Epithelial cell of proximal tubule (primary cell): ENCODE measurements at regions not wholly inside any gene's neighbourhood (a gene's known extent, or its start where the extent isn't known, plus 50 kb on each side); places are given as distances from the start of the nearest gene placed in this dataset.
A peak's percentile ranks its signal among the peaks of the same experiment; 100 is the strongest.

Source experiments
- DNase-seq: peaks from one replicate; pipeline ENCODE4 v3.0.0-alpha.2; 2011; ENCODE audit warnings: low read depth
- H3K4me3 ChIP-seq: 2 replicates; pipeline ENCODE4 v1.5.1; 2011; ENCODE audit warnings: low read depth, mild to moderate bottlenecking, low read length
- CTCF ChIP-seq: conservative IDR thresholded peaks from 2 replicates; pipeline ENCODE4 v1.5.1; 2012; ENCODE audit warnings: low read depth, mild to moderate bottlenecking, low read length

GRCh38 chr14:42140831-42141279 is 534.2 kb downstream of the LRFN5 start:
- peak; percentile 27 for DNase-seq
- H3K4me3 ChIP-seq: no peak overlapping the region
- no peak for TF ChIP-seq CTCF

GRCh38 chr14:42140001-42140400 is 533.3 kb downstream of the LRFN5 start:
- H3K4me3 ChIP-seq: no peak overlapping the region
- DNase-seq: no peak
- no peak for TF ChIP-seq CTCF

- no peak for TF ChIP-seq CTCF
- DNase-seq: no peak
- no peak overlapping the region for H3K4me3 ChIP-seq
These were observed 531.7 kb downstream of the LRFN5 start for GRCh38 chr14:42138406-42138805.

- TF ChIP-seq CTCF: no peak
- DNase-seq: no peak
These were observed 524.1 kb downstream of the LRFN5 start for GRCh38 chr14:42130815-42131214.

GRCh38 chr14:42123526-42123925 is 516.9 kb downstream of the LRFN5 start:
- no peak for TF ChIP-seq CTCF
- DNase-seq: no peak
- H3K4me3 ChIP-seq: no peak overlapping the region

More at GRCh38 chr14:42130815-42131214, 524.1 kb downstream of the LRFN5 start:
- H3K4me3 ChIP-seq: no peak overlapping the region

GRCh38 chr14:42113358-42114069 is 506.8 kb downstream of the LRFN5 start:
- DNase-seq: no peak

More at GRCh38 chr14:42113358-42114069, 506.8 kb downstream of the LRFN5 start:
- TF ChIP-seq CTCF: no peak
- no peak overlapping the region for H3K4me3 ChIP-seq
